Kidney (tissue), 13 donors: ENCODE measurements at regions not wholly inside any gene's neighbourhood (a gene's known extent, or its start where the extent isn't known, plus 50 kb on each side); places are given as distances from the start of the nearest gene placed in this dataset.

Experiments used
- DNase-seq, 5 donors: peaks; one replicate each; pipeline ENCODE4 v3.0.0-alpha.2; 2013 to 2020
- FAIRE-seq: peaks from 2 replicates; lab custom pipeline; 2012; peaks lifted over from hg19 to GRCh38; lab: Jason Lieb, UNC
- H3K27ac ChIP-seq, 2 donors: one replicate each; pipeline ENCODE4 v1.7.0; 2013; ENCODE audit warnings: low read depth in 2 of 2, low read length in 2 of 2, inconsistent platforms in 1 of 2
- H3K27me3 ChIP-seq: one replicate; pipeline ENCODE4 v1.7.1; 2013; ENCODE audit warnings: low read length, inconsistent platforms; ENCODE audit not compliant: control insufficient read depth, insufficient read depth
- H3K36me3 ChIP-seq, 3 donors: one replicate each; pipeline versions ENCODE4 v1.7.0 to v1.7.1; 2013; ENCODE audit warnings: low read length in 3 of 3, control low read depth in 1 of 3, inconsistent platforms in 1 of 3; ENCODE audit not compliant: insufficient read depth in 3 of 3, control insufficient read depth in 2 of 3
- H3K4me1 ChIP-seq, 3 donors: one replicate each; pipeline versions ENCODE4 v1.7.0 to v1.7.1; 2013; ENCODE audit warnings: low read length in 3 of 3, inconsistent platforms in 1 of 3, low read depth in 1 of 3; ENCODE audit not compliant: control insufficient read depth in 2 of 3, insufficient read depth in 2 of 3
- H3K4me3 ChIP-seq, 3 donors: one replicate each; pipeline versions ENCODE4 v1.7.0 to v1.8.1; 2013; ENCODE audit warnings: low read length in 3 of 3, control low read depth in 1 of 3, inconsistent platforms in 1 of 3
- H3K9ac ChIP-seq, 3 donors: one replicate each; pipeline versions ENCODE4 v1.7.0 to v1.7.1; 2013; ENCODE audit warnings: low read length in 3 of 3, control low read depth in 1 of 3, inconsistent platforms in 1 of 3
- H3K9me3 ChIP-seq, 3 donors: one replicate each; pipeline versions ENCODE4 v1.7.0 to v1.7.1; 2013; ENCODE audit warnings: low read length in 3 of 3, control low read depth in 1 of 3, inconsistent platforms in 1 of 3; ENCODE audit not compliant: control insufficient read depth in 2 of 3, insufficient read depth in 1 of 3
- CTCF ChIP-seq: IDR thresholded peaks from 3 replicates; pipeline ENCODE4 v1.5.1; 2012; ENCODE audit warnings: mild to moderate bottlenecking, moderate library complexity, borderline replicate concordance; ENCODE audit not compliant: insufficient read depth; ENCODE audit errors: extremely low read depth
- intact Hi-C: fragments of 100-400 bp; cut with DNase I; formaldehyde crosslinking; loops from one replicate; pipeline ENCODE4 v1.11.1; 2022
- donor health status: control.
- donor health status: control.
- donor health status: control.
- donor health status: control.
- donor health status: control.
- donor health status: DM: yes; HTN: yes; CAD: no.
- donor health status: Normal renal cell carcinoma (clear cell type).

GRCh38 chr10:47088656-47089354, 177.6 kb downstream of the PTPN20 start:
- DNase-seq (no peak), FAIRE-seq (no peak)
- no peaks in the 10 kb centered on the region for H3K27me3 ChIP-seq
- TF ChIP-seq CTCF, result no peak
- H3K9me3 ChIP-seq, result no peaks in the 10 kb centered on the region
- no peaks in the 10 kb centered on the region for H3K36me3 ChIP-seq
- no peak overlapping the region for H3K9ac ChIP-seq
- intact Hi-C loops, result no loop called here
- H3K4me3 ChIP-seq, result no peak overlapping the region
- no peaks in the 10 kb centered on the region for H3K4me1 ChIP-seq
- H3K27ac ChIP-seq, result no peak overlapping the region

- Histone ChIP-seq H3K9ac (no peak overlapping the region), H3K27ac (no peak overlapping the region), H3K4me1 (no peaks in the 10 kb centered on the region), H3K27me3 (no peaks in the 10 kb centered on the region), H3K36me3 (no peaks in the 10 kb centered on the region), H3K9me3 (no peaks in the 10 kb centered on the region), H3K4me3 (no peak overlapping the region)
- DNase-seq (no peak), FAIRE-seq (no peak)
- no peak for TF ChIP-seq CTCF
- intact Hi-C loops, result no loop called here
Measured at GRCh38 chr10:47090042-47090441, 178.8 kb downstream of the PTPN20 start.

- H3K9ac ChIP-seq, result no peak overlapping the region
- FAIRE-seq (no peak), DNase-seq (no peak)
- intact Hi-C loops, result no loop called here
- no peak for TF ChIP-seq CTCF
- no peaks in the 10 kb centered on the region for H3K27me3 ChIP-seq
- no peaks in the 10 kb centered on the region for H3K9me3 ChIP-seq
- H3K4me1 ChIP-seq, result no peaks in the 10 kb centered on the region
- no peak overlapping the region for H3K4me3 ChIP-seq
- H3K27ac ChIP-seq, result no peak overlapping the region
- H3K36me3 ChIP-seq, result no peaks in the 10 kb centered on the region
Measured at GRCh38 chr10:47090903-47091302, 179.7 kb downstream of the PTPN20 start.

- H3K4me3 ChIP-seq, result no peak overlapping the region
- no peaks in the 10 kb centered on the region for H3K36me3 ChIP-seq
- no peaks in the 10 kb centered on the region for H3K27me3 ChIP-seq
- H3K27ac ChIP-seq, result no peak overlapping the region
- intact Hi-C loops, result no loop called here
- DNase-seq, result no peak
- no peak for TF ChIP-seq CTCF
- H3K9ac ChIP-seq, result no peak overlapping the region
- no peaks in the 10 kb centered on the region for H3K4me1 ChIP-seq
- no peaks in the 10 kb centered on the region for H3K9me3 ChIP-seq
- no peak for FAIRE-seq
Measured at GRCh38 chr10:47091421-47091820, 180.2 kb downstream of the PTPN20 start.
